ENCODE measurements at regions not wholly inside any gene's neighbourhood (a gene's known extent, or its start where the extent isn't known, plus 50 kb on each side); places are given as distances from the start of the nearest gene placed in this dataset.

DNA sequence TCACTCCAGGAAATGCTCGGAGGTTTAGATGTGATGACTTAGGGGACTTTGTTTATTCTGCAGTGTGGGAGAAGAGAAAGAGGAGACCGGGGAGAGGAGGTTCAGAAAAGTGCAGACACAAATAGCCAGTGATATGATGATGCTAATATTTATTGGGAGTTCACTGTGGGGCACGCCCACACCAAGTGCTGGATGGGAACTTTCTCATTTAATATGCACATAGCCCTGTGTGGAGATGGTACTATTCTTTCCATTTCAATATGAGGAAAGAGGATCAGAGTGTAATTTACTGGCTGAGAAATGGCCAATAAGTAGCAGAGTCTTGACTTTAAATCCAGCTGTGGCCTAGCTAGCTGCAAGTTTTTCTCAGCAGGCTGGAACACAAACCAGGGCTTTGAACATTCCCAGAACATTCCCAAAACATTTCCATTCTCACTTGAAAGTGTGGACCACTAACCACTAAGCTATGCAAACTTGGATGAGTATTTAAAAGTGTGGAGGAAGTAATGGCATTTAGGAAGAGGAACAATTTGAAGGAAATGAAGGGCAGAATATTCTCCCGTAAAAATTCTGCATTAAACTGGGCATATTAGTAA is 231.7 kb downstream of the HS3ST1 start:
- TF ChIP-seq POLR2AphosphoS5 (IDR thresholded peaks at IDR 0.05) (no peak), POLR2A (IDR thresholded peaks at IDR 0.05) (no peak), EP300 (IDR thresholded peaks at IDR 0.05) (no peak)
- TF ChIP-seq, protein P1, sequence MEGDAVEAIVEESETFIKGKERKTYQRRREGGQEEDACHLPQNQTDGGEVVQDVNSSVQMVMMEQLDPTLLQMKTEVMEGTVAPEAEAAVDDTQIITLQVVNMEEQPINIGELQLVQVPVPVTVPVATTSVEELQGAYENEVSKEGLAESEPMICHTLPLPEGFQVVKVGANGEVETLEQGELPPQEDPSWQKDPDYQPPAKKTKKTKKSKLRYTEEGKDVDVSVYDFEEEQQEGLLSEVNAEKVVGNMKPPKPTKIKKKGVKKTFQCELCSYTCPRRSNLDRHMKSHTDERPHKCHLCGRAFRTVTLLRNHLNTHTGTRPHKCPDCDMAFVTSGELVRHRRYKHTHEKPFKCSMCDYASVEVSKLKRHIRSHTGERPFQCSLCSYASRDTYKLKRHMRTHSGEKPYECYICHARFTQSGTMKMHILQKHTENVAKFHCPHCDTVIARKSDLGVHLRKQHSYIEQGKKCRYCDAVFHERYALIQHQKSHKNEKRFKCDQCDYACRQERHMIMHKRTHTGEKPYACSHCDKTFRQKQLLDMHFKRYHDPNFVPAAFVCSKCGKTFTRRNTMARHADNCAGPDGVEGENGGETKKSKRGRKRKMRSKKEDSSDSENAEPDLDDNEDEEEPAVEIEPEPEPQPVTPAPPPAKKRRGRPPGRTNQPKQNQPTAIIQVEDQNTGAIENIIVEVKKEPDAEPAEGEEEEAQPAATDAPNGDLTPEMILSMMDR (IDR thresholded peaks at IDR 0.05), result no peak

Measured in upper lobe of left lung (tissue), 4 donors.